ENCODE measurements at regions not wholly inside any gene's neighbourhood (a gene's known extent, or its start where the extent isn't known, plus 50 kb on each side); places are given as distances from the start of the nearest gene placed in this dataset.

- CTCF ChIA-PET: no interaction called here
- POLR2A ChIA-PET: no interaction called here
- TF ChIP-seq LEF1 (IDR thresholded peaks at IDR 0.05; ENCODE audit: borderline replicate concordance) (no peak), SP1 (IDR thresholded peaks at IDR 0.05) (no peak), PKNOX1 (IDR thresholded peaks at IDR 0.05) (no peak)
- DNase-seq (ENCODE audit: extremely low spot score): no peak
Observed at GRCh38 chr6:165092881-165093595, 216.4 kb downstream of the C6orf118 start.

GRCh38 chr6:165091121-165091785 lies 218.2 kb downstream of the C6orf118 start:
- CTCF ChIA-PET: no interaction called here
- no peak for DNase-seq (ENCODE audit: extremely low spot score)
- no peak for TF ChIP-seq SP1 (IDR thresholded peaks at IDR 0.05)
- no peak for TF ChIP-seq SUZ12 (IDR thresholded peaks at IDR 0.05)
- TF ChIP-seq ARNT (IDR thresholded peaks at IDR 0.05): no peak
- no peak for TF ChIP-seq FOXK2 (IDR thresholded peaks at IDR 0.05)
- TF ChIP-seq FOXA1 (IDR thresholded peaks at IDR 0.05): no peak
- POLR2A ChIA-PET: no interaction called here

- POLR2A ChIA-PET: no interaction called here
- DNase-seq (ENCODE audit: extremely low spot score): no peak
- TF ChIP-seq ZNF384 (IDR thresholded peaks at IDR 0.05): no peak
- TF ChIP-seq LEF1 (IDR thresholded peaks at IDR 0.05; ENCODE audit: borderline replicate concordance): no peak
- no peak for TF ChIP-seq L3MBTL2 (conservative IDR thresholded peaks at IDR 0.05)
- no peak for TF ChIP-seq TARDBP (IDR thresholded peaks at IDR 0.05)
- TF ChIP-seq CTBP1 (IDR thresholded peaks at IDR 0.05; ENCODE audit: borderline replicate concordance): no peak
- TF ChIP-seq SUZ12 (IDR thresholded peaks at IDR 0.05): no peak
- TF ChIP-seq SP1 (IDR thresholded peaks at IDR 0.05): no peak
- no peak for TF ChIP-seq PKNOX1 (IDR thresholded peaks at IDR 0.05)
- TF ChIP-seq ELF4 (IDR thresholded peaks at IDR 0.05): no peak
- no peak for TF ChIP-seq ARNT (IDR thresholded peaks at IDR 0.05)
- no peak for TF ChIP-seq FOXA1 (IDR thresholded peaks at IDR 0.05)
- no peak for TF ChIP-seq NFRKB (IDR thresholded peaks at IDR 0.05)
- TF ChIP-seq BHLHE40 (IDR thresholded peaks at IDR 0.05; ENCODE audit: borderline replicate concordance): no peak
- TF ChIP-seq FOXM1 (IDR thresholded peaks at IDR 0.05; ENCODE audit: borderline replicate concordance): no peak
- CTCF ChIA-PET: no interaction called here
Observed at GRCh38 chr6:165090242-165090641, 219.2 kb downstream of the C6orf118 start.

- ChIA-PET POLR2A (no interaction called here), CTCF (no interaction called here)
- no peak for DNase-seq (ENCODE audit: extremely low spot score)
- TF ChIP-seq LEF1 (IDR thresholded peaks at IDR 0.05; ENCODE audit: borderline replicate concordance): no peak
- TF ChIP-seq TARDBP (IDR thresholded peaks at IDR 0.05): no peak
- no peak for TF ChIP-seq ELF4 (IDR thresholded peaks at IDR 0.05)
- no peak for TF ChIP-seq NFRKB (IDR thresholded peaks at IDR 0.05)
- no peak for TF ChIP-seq L3MBTL2 (conservative IDR thresholded peaks at IDR 0.05)
- TF ChIP-seq ZNF384 (IDR thresholded peaks at IDR 0.05): no peak
- no peak for TF ChIP-seq SUZ12 (IDR thresholded peaks at IDR 0.05)
- no peak for TF ChIP-seq SP1 (IDR thresholded peaks at IDR 0.05)
- no peak for TF ChIP-seq ARNT (IDR thresholded peaks at IDR 0.05)
- no peak for TF ChIP-seq FOXM1 (IDR thresholded peaks at IDR 0.05; ENCODE audit: borderline replicate concordance)
- TF ChIP-seq CTBP1 (IDR thresholded peaks at IDR 0.05; ENCODE audit: borderline replicate concordance): no peak
- no peak for TF ChIP-seq FOXK2 (IDR thresholded peaks at IDR 0.05)
- no peak for TF ChIP-seq FOXA1 (IDR thresholded peaks at IDR 0.05)
- TF ChIP-seq BHLHE40 (IDR thresholded peaks at IDR 0.05; ENCODE audit: borderline replicate concordance): no peak
- no peak for TF ChIP-seq HDGF (IDR thresholded peaks at IDR 0.05; ENCODE audit: borderline replicate concordance)
- no peak for TF ChIP-seq PKNOX1 (IDR thresholded peaks at IDR 0.05)
Observed at GRCh38 chr6:165086814-165087213, 222.6 kb downstream of the C6orf118 start.

- CTCF ChIA-PET: no interaction called here
- DNase-seq (ENCODE audit: extremely low spot score): no peak
- TF ChIP-seq FOXM1 (IDR thresholded peaks at IDR 0.05; ENCODE audit: borderline replicate concordance): no peak
- POLR2A ChIA-PET: interaction anchor here (0.6 kb wide), 1 partner anchor 944 kb away, joined by 3 read pairs; no protein-coding TSS in a partner anchor
Observed at GRCh38 chr6:165082636-165083035, 226.8 kb downstream of the C6orf118 start.

GRCh38 chr6:165081944-165082532 lies 227.4 kb downstream of the C6orf118 start:
- POLR2A ChIA-PET: interaction anchor here (0.6 kb wide), 1 partner anchor 944 kb away, joined by 3 read pairs; no protein-coding TSS in a partner anchor
- CTCF ChIA-PET: no interaction called here
- DNase-seq (ENCODE audit: extremely low spot score): no peak
- TF ChIP-seq SP1 (IDR thresholded peaks at IDR 0.05) (no peak), SUZ12 (IDR thresholded peaks at IDR 0.05) (no peak), ARNT (IDR thresholded peaks at IDR 0.05) (no peak), FOXM1 (IDR thresholded peaks at IDR 0.05; ENCODE audit: borderline replicate concordance) (no peak), ELF4 (IDR thresholded peaks at IDR 0.05) (no peak), LEF1 (IDR thresholded peaks at IDR 0.05; ENCODE audit: borderline replicate concordance) (no peak), CTBP1 (IDR thresholded peaks at IDR 0.05; ENCODE audit: borderline replicate concordance) (no peak), L3MBTL2 (conservative IDR thresholded peaks at IDR 0.05) (no peak), PKNOX1 (IDR thresholded peaks at IDR 0.05) (no peak)

Measured in HEK293T (cell line).